ENCODE measurements at regions not wholly inside any gene's neighbourhood (a gene's known extent, or its start where the extent isn't known, plus 50 kb on each side); places are given as distances from the start of the nearest gene placed in this dataset.

GRCh38 chr16:35298460-35299243 lies 1839.2 kb downstream of the TP53TG3F start:
- no peak for TF ChIP-seq CTCF (IDR thresholded peaks at IDR 0.05)

DNA sequence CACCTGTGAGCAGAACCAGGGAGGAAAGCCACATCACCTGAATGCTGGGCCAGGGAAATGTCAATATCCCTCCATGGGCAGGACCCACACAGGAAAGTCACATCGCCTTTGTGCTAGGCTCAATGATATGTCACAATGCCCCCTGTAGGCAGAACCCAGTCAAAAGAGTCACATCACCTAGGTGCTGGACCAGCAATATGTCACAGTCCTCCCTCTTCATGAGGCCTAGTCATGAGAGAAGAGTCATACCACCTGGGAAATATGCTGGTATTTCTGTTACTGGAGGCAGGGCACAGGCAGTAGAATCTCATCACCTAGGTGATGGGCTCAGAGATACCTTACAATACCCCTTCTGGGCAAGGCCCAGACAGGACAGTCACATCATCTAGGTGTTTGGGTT lies 1843.4 kb downstream of the TP53TG3F start:
- TF ChIP-seq CTCF (IDR thresholded peaks at IDR 0.05) = no peak

GRCh38 chr16:35305476-35305875 lies 1846.1 kb downstream of the TP53TG3F start:
- no peak for TF ChIP-seq CTCF (IDR thresholded peaks at IDR 0.05)

GRCh38 chr16:35306915-35307314 lies 1847.5 kb downstream of the TP53TG3F start:
- no peak for TF ChIP-seq CTCF (IDR thresholded peaks at IDR 0.05)

- TF ChIP-seq CTCF (IDR thresholded peaks at IDR 0.05) = no peak
Observed at GRCh38 chr16:35308674-35309073, 1849.3 kb downstream of the TP53TG3F start.

DNA sequence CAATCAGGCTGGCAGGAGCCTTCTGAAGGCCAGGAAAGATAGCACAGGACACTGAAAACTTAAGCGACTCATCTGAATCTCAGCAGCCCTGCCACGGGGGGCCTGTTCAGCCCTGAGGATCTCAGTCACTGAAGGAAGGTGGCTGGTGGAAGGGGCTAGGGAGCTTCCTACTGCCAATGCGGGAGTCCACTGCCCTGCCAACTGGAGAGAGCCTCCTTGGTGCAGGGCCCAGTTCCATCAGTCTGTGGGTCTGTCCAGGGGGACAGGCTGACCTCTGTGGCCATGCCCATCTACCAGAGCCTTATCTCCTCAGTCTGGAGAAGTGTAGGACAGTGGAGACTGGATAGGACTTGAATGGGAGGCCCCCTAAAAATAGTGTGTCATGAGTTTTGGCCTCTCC lies 1851.6 kb downstream of the TP53TG3F start:
- no peak for TF ChIP-seq CTCF (IDR thresholded peaks at IDR 0.05)

DNA sequence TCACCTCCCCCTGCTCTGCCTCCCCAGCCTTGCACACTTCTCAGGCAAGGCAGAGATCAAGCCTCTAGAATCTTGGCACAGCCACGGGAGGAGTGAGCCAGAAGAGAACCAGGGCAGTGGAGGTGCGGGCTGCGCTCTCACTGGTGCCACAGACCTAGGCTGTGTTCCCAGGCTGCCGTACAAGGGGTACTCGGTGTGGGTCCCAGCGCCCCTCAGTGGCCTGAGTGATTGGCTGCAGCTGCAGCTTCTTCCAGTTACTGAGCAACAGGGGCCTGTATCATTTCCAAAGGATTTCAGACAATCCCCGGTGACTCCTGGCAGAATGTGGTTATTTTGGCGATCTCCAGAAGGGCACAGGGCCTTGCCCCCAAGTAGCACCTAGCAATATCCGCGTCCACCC lies 1852.1 kb downstream of the TP53TG3F start:
- no peak for TF ChIP-seq CTCF (IDR thresholded peaks at IDR 0.05)

- no peak for TF ChIP-seq CTCF (IDR thresholded peaks at IDR 0.05)
Observed at GRCh38 chr16:35314298-35314697, 1854.9 kb downstream of the TP53TG3F start.
